Endothelial cell (in vitro differentiated cells): ENCODE measurements at regions not wholly inside any gene's neighbourhood (a gene's known extent, or its start where the extent isn't known, plus 50 kb on each side); places are given as distances from the start of the nearest gene placed in this dataset.

Experiments used
- DNase-seq: peaks from one replicate; pipeline ENCODE4 v3.0.0; 2021; ENCODE audit warnings: low spot score
- H3K27ac Mint-ChIP-seq: one replicate; pipeline ENCODE4 v1.8.0; 2021; ENCODE audit warnings: mixed read lengths, inconsistent platforms; ENCODE audit not compliant: unreplicated experiment
- H3K27me3 Mint-ChIP-seq: one replicate; pipeline ENCODE4 v1.8.0; 2021; ENCODE audit warnings: mild to moderate bottlenecking, moderate library complexity, mixed read lengths, inconsistent platforms; ENCODE audit not compliant: unreplicated experiment
- H3K36me3 Mint-ChIP-seq: one replicate; pipeline ENCODE4 v1.8.0; 2021; ENCODE audit warnings: mild to moderate bottlenecking, low read depth, mixed read lengths, inconsistent platforms; ENCODE audit not compliant: unreplicated experiment
- H3K4me1 Mint-ChIP-seq: one replicate; pipeline ENCODE4 v1.8.0; 2021; ENCODE audit warnings: mild to moderate bottlenecking, mixed read lengths, inconsistent platforms; ENCODE audit not compliant: unreplicated experiment
- H3K4me3 Mint-ChIP-seq: one replicate; pipeline ENCODE4 v1.8.0; 2021; ENCODE audit warnings: mild to moderate bottlenecking, mixed read lengths, inconsistent platforms; ENCODE audit not compliant: unreplicated experiment
- H3K9me3 Mint-ChIP-seq: one replicate; pipeline ENCODE4 v1.8.0; 2021; ENCODE audit warnings: mixed read lengths, inconsistent platforms; ENCODE audit not compliant: unreplicated experiment
- TF ChIP-seq, protein P1 (sequence below): fragments of 200-600 bp; sonication (generic); IDR thresholded peaks from one replicate; pipeline ENCODE4 v1.5.0; 2021; ENCODE audit warnings: antibody characterized with exemption; ENCODE audit not compliant: unreplicated experiment

DNA sequence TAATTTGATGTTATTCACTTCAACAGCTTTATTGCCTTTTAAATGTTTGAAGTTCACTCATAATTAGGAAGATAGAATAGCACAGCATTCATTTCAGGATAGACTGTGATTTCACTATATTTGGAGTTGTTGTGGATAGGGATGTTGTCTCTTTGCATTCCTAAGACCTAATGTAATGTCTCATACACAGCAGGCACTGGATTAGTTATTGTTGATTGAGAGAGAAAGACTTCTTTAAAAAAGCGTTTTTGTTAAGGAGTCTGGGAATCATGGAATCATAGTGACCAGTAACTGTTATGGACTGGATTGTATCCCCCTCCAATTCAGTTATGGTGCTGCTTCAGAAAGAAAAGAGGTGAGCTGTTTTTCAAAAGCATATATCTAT is 122.0 kb downstream of the USP22 start:
- DNase-seq: no peak
- peaks cover 10% of the 10 kb centered on the region for H3K4me1 Mint-ChIP-seq
- no peak overlapping the region for H3K27ac Mint-ChIP-seq

DNA sequence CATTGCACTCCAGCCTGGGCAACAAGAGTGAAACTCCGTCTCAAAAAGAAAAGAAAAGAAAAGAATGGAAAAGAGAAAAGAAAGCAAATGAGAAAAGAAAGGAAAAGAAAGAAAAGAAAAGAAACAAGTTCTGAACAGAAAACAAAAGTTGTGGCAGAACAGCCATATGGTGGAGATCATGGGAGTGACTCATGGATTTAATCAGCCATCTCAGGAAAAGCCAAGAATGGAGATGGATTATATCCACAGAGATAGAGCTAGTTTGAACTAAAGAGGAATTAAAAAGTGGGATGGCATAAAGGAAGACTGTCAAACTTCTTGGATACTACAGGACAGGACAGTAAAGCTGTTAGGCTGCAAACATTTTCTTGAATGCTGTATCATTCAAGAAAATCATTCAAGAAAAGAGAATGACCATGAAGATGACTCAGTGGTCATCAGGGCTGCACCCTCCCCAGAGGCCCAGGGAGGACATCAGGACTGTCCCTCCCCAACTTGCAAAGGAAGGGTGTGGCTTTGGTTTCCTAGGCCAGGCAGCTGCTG is 120.6 kb downstream of the USP22 start:
- no peaks in the 10 kb centered on the region for H3K36me3 Mint-ChIP-seq
- no peak for DNase-seq
- no peaks in the 10 kb centered on the region for H3K9me3 Mint-ChIP-seq
- TF ChIP-seq, protein P1, sequence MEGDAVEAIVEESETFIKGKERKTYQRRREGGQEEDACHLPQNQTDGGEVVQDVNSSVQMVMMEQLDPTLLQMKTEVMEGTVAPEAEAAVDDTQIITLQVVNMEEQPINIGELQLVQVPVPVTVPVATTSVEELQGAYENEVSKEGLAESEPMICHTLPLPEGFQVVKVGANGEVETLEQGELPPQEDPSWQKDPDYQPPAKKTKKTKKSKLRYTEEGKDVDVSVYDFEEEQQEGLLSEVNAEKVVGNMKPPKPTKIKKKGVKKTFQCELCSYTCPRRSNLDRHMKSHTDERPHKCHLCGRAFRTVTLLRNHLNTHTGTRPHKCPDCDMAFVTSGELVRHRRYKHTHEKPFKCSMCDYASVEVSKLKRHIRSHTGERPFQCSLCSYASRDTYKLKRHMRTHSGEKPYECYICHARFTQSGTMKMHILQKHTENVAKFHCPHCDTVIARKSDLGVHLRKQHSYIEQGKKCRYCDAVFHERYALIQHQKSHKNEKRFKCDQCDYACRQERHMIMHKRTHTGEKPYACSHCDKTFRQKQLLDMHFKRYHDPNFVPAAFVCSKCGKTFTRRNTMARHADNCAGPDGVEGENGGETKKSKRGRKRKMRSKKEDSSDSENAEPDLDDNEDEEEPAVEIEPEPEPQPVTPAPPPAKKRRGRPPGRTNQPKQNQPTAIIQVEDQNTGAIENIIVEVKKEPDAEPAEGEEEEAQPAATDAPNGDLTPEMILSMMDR: no peak
- peaks cover 2% of the 10 kb centered on the region for H3K27me3 Mint-ChIP-seq
- no peak overlapping the region for H3K4me3 Mint-ChIP-seq
- H3K4me1 Mint-ChIP-seq: peaks cover 10% of the 10 kb centered on the region
- no peak overlapping the region for H3K27ac Mint-ChIP-seq

More for the DNA sequence above, 122.0 kb downstream of the USP22 start:
- H3K9me3 Mint-ChIP-seq: no peaks in the 10 kb centered on the region
- TF ChIP-seq, protein P1: no peak
- H3K36me3 Mint-ChIP-seq: no peaks in the 10 kb centered on the region
- peaks cover 2% of the 10 kb centered on the region for H3K27me3 Mint-ChIP-seq
- H3K4me3 Mint-ChIP-seq: no peak overlapping the region

DNA sequence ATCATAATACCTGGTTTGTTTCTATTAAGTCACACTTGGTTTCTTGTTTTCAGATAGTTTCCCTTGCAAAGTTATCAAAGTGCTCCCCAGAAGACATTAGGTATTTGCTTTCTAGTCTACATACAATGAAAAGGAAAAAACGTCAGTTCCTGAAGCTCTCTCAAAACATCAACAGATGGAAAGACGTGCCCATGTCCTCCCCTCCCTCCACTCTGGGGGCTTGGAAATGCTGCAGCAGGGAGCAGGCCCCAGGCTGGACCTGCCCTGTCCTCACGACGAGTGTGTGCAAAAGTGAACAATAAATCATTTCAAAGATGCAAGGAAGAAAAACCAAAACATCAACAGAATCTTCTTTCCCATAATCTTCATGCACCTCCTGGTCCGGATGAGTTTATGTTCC is 118.5 kb downstream of the USP22 start:
- H3K9me3 Mint-ChIP-seq: no peaks in the 10 kb centered on the region
- H3K27me3 Mint-ChIP-seq: peaks cover 2% of the 10 kb centered on the region
- TF ChIP-seq, protein P1: no peak
- H3K4me1 Mint-ChIP-seq: peaks cover 10% of the 10 kb centered on the region
- DNase-seq: no peak
- H3K36me3 Mint-ChIP-seq: no peaks in the 10 kb centered on the region
- H3K27ac Mint-ChIP-seq: peak overlapping the region; percentile 92
- H3K4me3 Mint-ChIP-seq: peak overlapping the region; percentile 14

DNA sequence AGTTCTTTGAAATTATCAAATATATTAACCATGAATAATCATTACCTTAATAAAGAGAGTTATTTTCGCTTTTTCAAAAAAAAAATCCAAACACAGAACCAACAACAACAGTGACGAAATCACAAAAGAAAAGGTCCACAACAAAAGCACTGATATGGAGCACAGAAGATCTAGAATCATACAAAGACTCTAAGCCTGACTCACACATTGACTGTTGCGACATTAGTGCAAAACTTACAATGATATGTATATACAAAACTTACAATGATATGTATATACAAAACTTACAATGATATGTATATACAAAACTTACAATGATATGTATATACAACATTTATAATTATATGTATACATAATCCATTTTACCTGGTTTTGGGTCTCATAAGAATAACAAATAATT is 117.7 kb downstream of the USP22 start:
- TF ChIP-seq, protein P1: no peak
- peaks cover 2% of the 10 kb centered on the region for H3K27me3 Mint-ChIP-seq
- peaks cover 10% of the 10 kb centered on the region for H3K4me1 Mint-ChIP-seq
- H3K27ac Mint-ChIP-seq: no peak overlapping the region
- no peaks in the 10 kb centered on the region for H3K36me3 Mint-ChIP-seq
- H3K4me3 Mint-ChIP-seq: no peak overlapping the region
- H3K9me3 Mint-ChIP-seq: no peaks in the 10 kb centered on the region
- no peak for DNase-seq

DNA sequence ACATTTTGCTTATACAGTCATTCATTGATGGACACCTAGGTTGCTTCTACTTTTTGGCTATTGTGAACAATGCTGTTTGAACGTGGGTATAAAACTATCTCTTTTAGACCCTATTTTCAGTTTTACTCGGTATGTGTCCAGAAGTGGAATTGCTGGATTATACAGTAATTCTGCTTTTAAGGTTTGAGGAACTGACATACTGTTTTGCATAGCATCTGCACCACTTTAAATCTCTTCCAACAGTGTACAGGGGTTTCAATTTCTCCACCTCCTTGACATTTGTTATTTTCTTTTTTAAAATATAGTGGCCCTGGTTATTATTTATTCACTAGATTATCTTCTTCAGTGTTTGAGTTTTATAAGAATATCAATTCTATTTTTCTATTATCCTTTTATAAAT is 116.9 kb downstream of the USP22 start:
- H3K4me3 Mint-ChIP-seq: no peak overlapping the region
- H3K9me3 Mint-ChIP-seq: no peaks in the 10 kb centered on the region
- DNase-seq: no peak
- peaks cover 2% of the 10 kb centered on the region for H3K27me3 Mint-ChIP-seq
- peaks cover 10% of the 10 kb centered on the region for H3K4me1 Mint-ChIP-seq
- no peaks in the 10 kb centered on the region for H3K36me3 Mint-ChIP-seq
- no peak overlapping the region for H3K27ac Mint-ChIP-seq
- TF ChIP-seq, protein P1: no peak
